Ascending aorta (tissue), 2 donors: ENCODE measurements at regions not wholly inside any gene's neighbourhood (a gene's known extent, or its start where the extent isn't known, plus 50 kb on each side); places are given as distances from the start of the nearest gene placed in this dataset.

Experiments
- DNase-seq, 2 donors: peaks; one replicate each; pipeline ENCODE4 v3.0.0-alpha.2; 2019; ENCODE audit warnings: low spot score in 2 of 2
- H3K27ac ChIP-seq, 2 donors: fragments of 200-600 bp; sonication (generic); one replicate each; pipeline ENCODE4 v1.5.1; 2016 to 2017; ENCODE audit warnings: mild to moderate bottlenecking in 1 of 2
- H3K27me3 ChIP-seq: fragments of 200-600 bp; sonication (generic); one replicate; pipeline ENCODE4 v1.5.1; 2017
- H3K36me3 ChIP-seq, 2 donors: fragments of 200-600 bp; sonication (generic); one replicate each; pipeline ENCODE4 v1.5.1; 2016
- H3K4me1 ChIP-seq, 2 donors: fragments of 200-600 bp; sonication (generic); one replicate each; pipeline ENCODE4 v1.5.1; 2016 to 2017; ENCODE audit warnings: mild to moderate bottlenecking in 1 of 2
- H3K4me3 ChIP-seq, 2 donors: fragments of 200-600 bp; sonication (generic); one replicate each; pipeline ENCODE4 v1.5.1; 2016 to 2017; ENCODE audit warnings: mild to moderate bottlenecking in 1 of 2
- H3K9me3 ChIP-seq, 2 donors: fragments of 200-600 bp; sonication (generic); one replicate each; pipeline ENCODE4 v1.5.1; 2016
- CTCF ChIP-seq, 3 experiments: fragments of 200-600 bp in 2 of 3; fragments of 450-650 bp in 1 of 3; sonication (generic) in 2 of 3; IDR thresholded peaks; one replicate each; pipeline ENCODE4 v1.5.1; 2016 to 2019; ENCODE audit warnings: antibody characterized with exemption in 3 of 3, mild to moderate bottlenecking in 1 of 3, moderate library complexity in 1 of 3
- intact Hi-C: fragments of 100-400 bp; cut with DNase I; formaldehyde crosslinking; loops from one replicate; pipeline ENCODE4 v1.15.1; 2023

DNA sequence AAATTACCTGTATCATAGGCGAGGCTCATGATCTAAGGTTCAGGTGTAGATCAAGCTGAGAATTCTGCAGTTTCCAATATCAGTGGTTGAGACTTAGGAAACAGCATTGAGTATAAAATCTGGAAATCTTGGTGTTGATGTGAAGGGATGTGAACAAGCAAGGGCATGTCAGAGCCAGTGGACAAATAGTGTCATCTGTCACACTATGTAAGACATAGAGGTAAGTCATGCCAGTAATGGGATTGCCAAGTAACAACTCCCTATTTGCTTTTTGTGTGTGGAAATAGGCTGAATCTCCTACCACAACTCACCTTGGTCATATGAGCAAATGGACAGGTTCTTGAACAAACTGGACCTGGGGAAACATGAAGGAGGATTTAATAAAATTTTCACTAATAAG lies 334.5 kb upstream of the EMCN start:
- Histone ChIP-seq H3K36me3 (no peaks in the 10 kb centered on the region), H3K4me3 (no peak overlapping the region), H3K4me1 (no peaks in the 10 kb centered on the region), H3K27me3 (no peaks in the 10 kb centered on the region), H3K9me3 (no peaks in the 10 kb centered on the region), H3K27ac (no peak overlapping the region)
- no peak for DNase-seq
- no peak for TF ChIP-seq CTCF (IDR thresholded peaks at IDR 0.05)
- intact Hi-C loops, result no loop called here

- no peak for DNase-seq
Measured at GRCh38 chr4:100849319-100849718, 331.5 kb upstream of the EMCN start.

DNA sequence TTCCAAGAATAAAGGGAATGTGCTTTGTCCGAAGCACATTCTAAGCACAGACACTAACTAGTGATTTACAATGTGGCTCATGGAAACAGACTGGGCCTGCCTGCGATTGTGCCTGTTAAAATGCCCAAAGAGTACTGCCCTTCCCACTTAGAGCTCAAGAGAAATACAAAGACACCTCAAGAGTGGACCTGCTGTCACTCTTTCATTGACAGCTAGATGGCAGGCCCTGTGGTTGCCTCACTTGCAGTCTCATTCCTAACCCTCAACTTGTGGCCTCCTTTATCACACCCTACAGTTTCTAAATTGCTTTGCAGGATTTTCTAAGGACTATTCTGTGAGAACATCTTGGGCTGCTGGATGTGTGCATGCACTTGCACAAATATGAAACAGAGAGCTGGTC lies 331.0 kb upstream of the EMCN start:
- Histone ChIP-seq H3K4me1 (no peaks in the 10 kb centered on the region), H3K27me3 (no peaks in the 10 kb centered on the region), H3K9me3 (no peaks in the 10 kb centered on the region)

More at GRCh38 chr4:100849319-100849718, 331.5 kb upstream of the EMCN start:
- Histone ChIP-seq H3K36me3 (no peaks in the 10 kb centered on the region), H3K27me3 (no peaks in the 10 kb centered on the region), H3K9me3 (no peaks in the 10 kb centered on the region), H3K27ac (no peak overlapping the region), H3K4me3 (no peak overlapping the region), H3K4me1 (no peaks in the 10 kb centered on the region)
- no peak for TF ChIP-seq CTCF (IDR thresholded peaks at IDR 0.05)
- intact Hi-C loops, result no loop called here

GRCh38 chr4:100843910-100844309 lies 326.1 kb upstream of the EMCN start:
- Histone ChIP-seq H3K4me3 (no peak overlapping the region), H3K36me3 (no peaks in the 10 kb centered on the region), H3K9me3 (no peaks in the 10 kb centered on the region), H3K4me1 (no peaks in the 10 kb centered on the region), H3K27ac (no peak overlapping the region), H3K27me3 (no peaks in the 10 kb centered on the region)
- no peak for DNase-seq
- no peak for TF ChIP-seq CTCF (IDR thresholded peaks at IDR 0.05)
- intact Hi-C loops, result no loop called here

More for the DNA sequence above, 331.0 kb upstream of the EMCN start:
- no peak for TF ChIP-seq CTCF (IDR thresholded peaks at IDR 0.05)
- Histone ChIP-seq H3K4me3 (no peak overlapping the region), H3K36me3 (no peaks in the 10 kb centered on the region), H3K27ac (no peak overlapping the region)
- intact Hi-C loops, result no loop called here
- no peak for DNase-seq

DNA sequence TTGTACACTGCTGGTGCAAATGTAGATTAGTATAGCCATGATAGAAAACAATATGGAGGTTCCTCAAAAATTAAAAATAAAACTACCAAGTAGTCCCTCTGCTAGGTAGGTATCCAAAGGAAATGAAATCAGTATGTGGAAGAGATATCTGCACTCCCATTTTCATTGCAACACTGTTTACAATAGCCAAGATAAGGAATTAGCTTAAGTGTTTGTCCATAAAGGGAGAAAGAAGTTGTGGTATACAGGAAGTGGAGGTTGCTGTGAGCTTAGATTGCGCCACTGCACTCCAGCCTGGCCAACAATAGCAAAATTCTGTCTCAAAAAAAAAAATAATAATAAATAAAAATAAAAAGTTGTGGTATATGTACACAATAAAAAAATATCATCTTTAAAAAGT lies 325.0 kb upstream of the EMCN start:
- DNase-seq, result no peak
- H3K4me1 ChIP-seq, result no peaks in the 10 kb centered on the region
- no peaks in the 10 kb centered on the region for H3K36me3 ChIP-seq
- no peak overlapping the region for H3K4me3 ChIP-seq
- no peaks in the 10 kb centered on the region for H3K27me3 ChIP-seq
- H3K9me3 ChIP-seq, result no peaks in the 10 kb centered on the region
- TF ChIP-seq CTCF (IDR thresholded peaks at IDR 0.05), result no peak
- H3K27ac ChIP-seq, result no peak overlapping the region
- intact Hi-C loops, result no loop called here

- Histone ChIP-seq H3K27ac (no peak overlapping the region), H3K27me3 (no peaks in the 10 kb centered on the region), H3K9me3 (no peaks in the 10 kb centered on the region), H3K4me1 (no peaks in the 10 kb centered on the region), H3K36me3 (no peaks in the 10 kb centered on the region), H3K4me3 (no peak overlapping the region)
- intact Hi-C loops, result no loop called here
- TF ChIP-seq CTCF (IDR thresholded peaks at IDR 0.05), result no peak
- no peak for DNase-seq
Measured at GRCh38 chr4:100841911-100842310, 324.1 kb upstream of the EMCN start.
